SU-DHL-6 (cell line): ENCODE measurements at regions not wholly inside any gene's neighbourhood (a gene's known extent, or its start where the extent isn't known, plus 50 kb on each side); places are given as distances from the start of the nearest gene placed in this dataset.

Experiments
- H2AFZ ChIP-seq: fragments of 200-600 bp; sonication (generic); 2 replicates; pipeline ENCODE4 v1.6.1; 2014; ENCODE audit warnings: low read depth, mild to moderate bottlenecking, moderate library complexity, mixed read lengths, antibody characterized with exemption, low read length; ENCODE audit not compliant: severe bottlenecking
- H3F3A ChIP-seq: fragments of 200-600 bp; shearing (Covaris generic); 2 replicates; pipeline ENCODE4 v1.6.0; 2016; ENCODE audit warnings: antibody characterized with exemption, mild to moderate bottlenecking; ENCODE audit not compliant: insufficient read depth
- H3K27ac ChIP-seq: fragments of 200-600 bp; sonication (generic); 2 replicates; pipeline ENCODE4 v1.5.1; 2016; ENCODE audit warnings: low read depth, mild to moderate bottlenecking, low read length, moderate library complexity, mixed read lengths
- H3K27me3 ChIP-seq: fragments of 200-600 bp; sonication (generic), shearing (Covaris generic); 2 replicates; pipeline ENCODE4 v1.6.0; 2014; ENCODE audit warnings: mild to moderate bottlenecking, low read length
- H3K36me3 ChIP-seq: fragments of 200-600 bp; sonication (generic); 2 replicates; pipeline ENCODE4 v1.6.1; 2014; ENCODE audit warnings: mild to moderate bottlenecking, low read length, mixed read lengths
- H3K4me2 ChIP-seq: fragments of 300-600, 200-600 bp; shearing (Covaris generic), sonication (generic); 2 replicates; pipeline ENCODE4 v1.6.0; 2014; ENCODE audit warnings: low read length, low read depth, mild to moderate bottlenecking; ENCODE audit not compliant: poor library complexity, severe bottlenecking
- H3K4me3 ChIP-seq: fragments of 200-600 bp; sonication (generic); 2 replicates; pipeline ENCODE4 v1.5.1; 2014; ENCODE audit warnings: antibody characterized with exemption, low read length, mild to moderate bottlenecking, mixed read lengths; ENCODE audit not compliant: insufficient read depth, poor library complexity, severe bottlenecking
- H3K79me2 ChIP-seq: fragments of 200-600 bp; sonication (generic); 2 replicates; pipeline ENCODE4 v1.6.1; 2014; ENCODE audit warnings: mild to moderate bottlenecking, low read length, moderate library complexity; ENCODE audit not compliant: insufficient read depth
- H3K9ac ChIP-seq: fragments of 200-600 bp; sonication (generic); 2 replicates; pipeline ENCODE4 v1.7.0; 2014; ENCODE audit warnings: mild to moderate bottlenecking, low read length
- H3K9me2 ChIP-seq: fragments of 200-600 bp; sonication (generic); replicated peaks from 2 replicates; pipeline ENCODE4 v1.6.1; 2014; ENCODE audit warnings: low read length; ENCODE audit not compliant: insufficient read depth
- H3K9me3 ChIP-seq: fragments of 200-600 bp; sonication (generic); 2 replicates; pipeline ENCODE4 v1.6.1; 2014; ENCODE audit warnings: low read length, mixed read lengths; ENCODE audit not compliant: insufficient read depth
- H4K20me1 ChIP-seq: fragments of 200-600 bp; sonication (generic); 2 replicates; pipeline ENCODE4 v1.6.1; 2014; ENCODE audit warnings: low read depth, mild to moderate bottlenecking, antibody characterized with exemption, low read length, moderate library complexity, mixed read lengths
- CTCF ChIP-seq: fragments of 200-600 bp; sonication (generic); IDR thresholded peaks from one replicate; pipeline ENCODE4 v1.5.1; 2017; ENCODE audit warnings: antibody characterized with exemption, mild to moderate bottlenecking, low read length, moderate library complexity; ENCODE audit not compliant: insufficient read depth, poor library complexity, severe bottlenecking
- EZH2phosphoT487 ChIP-seq: fragments of 200-600 bp; sonication (generic), shearing (Covaris generic); conservative IDR thresholded peaks from 2 replicates; pipeline ENCODE4 v1.6.1; 2018; ENCODE audit warnings: mild to moderate bottlenecking, antibody characterized with exemption, low read length, moderate library complexity, mixed read lengths

GRCh38 chr14:42014301-42014700, 407.6 kb downstream of the LRFN5 start:
- no peaks in the 10 kb centered on the region for H3K79me2 ChIP-seq
- H3K9ac ChIP-seq = no peak overlapping the region
- no peak overlapping the region for H3K4me3 ChIP-seq
- H4K20me1 ChIP-seq = no peaks in the 10 kb centered on the region
- no peak overlapping the region for H3K4me2 ChIP-seq
- TF ChIP-seq EZH2phosphoT487 (no peak), CTCF (no peak)
- H3K36me3 ChIP-seq = no peaks in the 10 kb centered on the region
- peak overlapping the region; percentile 76 for H2AFZ ChIP-seq
- no peak overlapping the region for H3K27ac ChIP-seq
- H3F3A ChIP-seq = no peaks in the 10 kb centered on the region
- H3K27me3 ChIP-seq = no peaks in the 10 kb centered on the region
- no peaks in the 10 kb centered on the region for H3K9me2 ChIP-seq
- no peaks in the 10 kb centered on the region for H3K9me3 ChIP-seq

GRCh38 chr14:42013559-42013958, 406.9 kb downstream of the LRFN5 start:
- no peak overlapping the region for H3K4me2 ChIP-seq
- H3K79me2 ChIP-seq = no peaks in the 10 kb centered on the region
- H3K9me3 ChIP-seq = no peaks in the 10 kb centered on the region
- no peaks in the 10 kb centered on the region for H3K36me3 ChIP-seq
- no peaks in the 10 kb centered on the region for H3K9me2 ChIP-seq
- H3K27ac ChIP-seq = no peak overlapping the region
- no peak overlapping the region for H3K4me3 ChIP-seq
- H3F3A ChIP-seq = no peaks in the 10 kb centered on the region
- no peaks in the 10 kb centered on the region for H4K20me1 ChIP-seq
- H3K9ac ChIP-seq = no peak overlapping the region
- no peak for TF ChIP-seq EZH2phosphoT487
- TF ChIP-seq CTCF = no peak
- peak overlapping the region; percentile 76 for H2AFZ ChIP-seq
- H3K27me3 ChIP-seq = no peaks in the 10 kb centered on the region

- H3K4me2 ChIP-seq = no peak overlapping the region
- H3K9ac ChIP-seq = no peak overlapping the region
- peak overlapping the region; percentile 76 for H2AFZ ChIP-seq
- no peaks in the 10 kb centered on the region for H3K36me3 ChIP-seq
- H3K27ac ChIP-seq = no peak overlapping the region
- no peaks in the 10 kb centered on the region for H3F3A ChIP-seq
- no peaks in the 10 kb centered on the region for H3K79me2 ChIP-seq
- no peaks in the 10 kb centered on the region for H3K9me3 ChIP-seq
- no peak for TF ChIP-seq CTCF
- no peaks in the 10 kb centered on the region for H3K27me3 ChIP-seq
- H4K20me1 ChIP-seq = no peaks in the 10 kb centered on the region
- no peaks in the 10 kb centered on the region for H3K9me2 ChIP-seq
- no peak overlapping the region for H3K4me3 ChIP-seq
Observed at GRCh38 chr14:42013153-42013552, 406.5 kb downstream of the LRFN5 start.

GRCh38 chr14:42011221-42011620, 404.5 kb downstream of the LRFN5 start:
- TF ChIP-seq CTCF = no peak
- no peak for TF ChIP-seq EZH2phosphoT487
- Histone ChIP-seq H3K4me2 (peak overlapping the region; percentile 26), H3K9me2 (no peaks in the 10 kb centered on the region)

More at GRCh38 chr14:42011221-42011620, 404.5 kb downstream of the LRFN5 start:
- Histone ChIP-seq H3F3A (no peaks in the 10 kb centered on the region), H3K27ac (no peak overlapping the region), H3K79me2 (no peaks in the 10 kb centered on the region), H3K27me3 (no peaks in the 10 kb centered on the region), H3K9me3 (no peaks in the 10 kb centered on the region), H3K4me3 (no peak overlapping the region), H3K36me3 (no peaks in the 10 kb centered on the region), H2AFZ (peak overlapping the region; percentile 95), H4K20me1 (no peaks in the 10 kb centered on the region), H3K9ac (no peak overlapping the region)
